Endothelial cell of umbilical vein (primary cell): ENCODE measurements at regions not wholly inside any gene's neighbourhood (a gene's known extent, or its start where the extent isn't known, plus 50 kb on each side); places are given as distances from the start of the nearest gene placed in this dataset.

ENCODE experiments used
- EZH2 ChIP-seq: IDR thresholded peaks from 2 replicates; pipeline ENCODE4 v1.6.1; 2012; ENCODE audit warnings: borderline replicate concordance, low read depth, mild to moderate bottlenecking, moderate library complexity, low read length, inconsistent platforms; ENCODE audit not compliant: severe bottlenecking
- GATA2 ChIP-seq: IDR thresholded peaks from 2 replicates; pipeline ENCODE4 v1.7.0; 2011; ENCODE audit warnings: low read depth, mild to moderate bottlenecking, moderate library complexity, mixed read lengths, low read length; ENCODE audit not compliant: insufficient read length, insufficient read depth
- JUN ChIP-seq: IDR thresholded peaks from 2 replicates; pipeline ENCODE4 v1.6.1; 2011; ENCODE audit warnings: borderline replicate concordance, low read depth; ENCODE audit not compliant: insufficient read length, insufficient read depth
- MYC ChIP-seq: IDR thresholded peaks from one replicate; pipeline ENCODE4 v1.6.1; 2011; ENCODE audit warnings: mild to moderate bottlenecking, low read depth, low read length
- POLR2A ChIP-seq: IDR thresholded peaks from 2 replicates; pipeline ENCODE4 v1.6.1; 2012; ENCODE audit warnings: low read depth, mild to moderate bottlenecking, control low read depth, low read length
- POLR2AphosphoS5 ChIP-seq: IDR thresholded peaks from 2 replicates; pipeline ENCODE4 v1.6.1; 2012; ENCODE audit warnings: low read depth, mild to moderate bottlenecking, control low read depth, low read length, moderate library complexity; ENCODE audit not compliant: insufficient read depth
- TF ChIP-seq, protein P1 (sequence below), 2 donors: IDR thresholded peaks; 1 replicate in 1 of 2; 2 replicates in 1 of 2; pipeline ENCODE4 v1.5.1; 2011; ENCODE audit warnings: low read length in 2 of 2, mild to moderate bottlenecking in 2 of 2, moderate library complexity in 2 of 2, control low read depth in 1 of 2, inconsistent platforms in 1 of 2, low read depth in 1 of 2; ENCODE audit not compliant: insufficient read depth in 1 of 2; ENCODE audit errors: extremely low read depth in 1 of 2
- TF ChIP-seq, protein P2 (sequence below): IDR thresholded peaks from 2 replicates; pipeline ENCODE4 v1.6.1; 2011; ENCODE audit not compliant: insufficient read depth, insufficient read length

DNA sequence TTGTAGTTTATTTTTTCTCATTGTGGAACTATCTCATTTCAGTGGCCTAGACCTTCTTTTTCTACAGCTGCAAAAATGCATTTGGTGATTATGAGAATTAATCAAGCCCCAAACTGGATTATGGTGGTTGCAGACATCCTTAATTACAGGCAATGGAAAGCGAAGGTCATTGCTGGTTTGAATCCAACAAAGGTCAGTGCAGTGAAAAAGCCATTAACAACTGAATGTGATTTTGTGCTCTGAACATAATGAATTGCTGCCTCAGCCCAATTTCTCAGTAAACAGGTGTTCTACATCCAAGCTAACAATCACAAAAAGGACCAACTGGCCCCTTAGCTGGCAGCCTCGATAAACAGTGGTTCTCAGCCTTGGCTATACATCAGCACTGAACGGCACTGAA, 260.1 kb upstream of the DPPA4 start:
- TF ChIP-seq POLR2AphosphoS5 (no peak), EZH2 (no peak), POLR2A (no peak), MYC (no peak), JUN (no peak), GATA2 (no peak)
- TF ChIP-seq, protein P1, sequence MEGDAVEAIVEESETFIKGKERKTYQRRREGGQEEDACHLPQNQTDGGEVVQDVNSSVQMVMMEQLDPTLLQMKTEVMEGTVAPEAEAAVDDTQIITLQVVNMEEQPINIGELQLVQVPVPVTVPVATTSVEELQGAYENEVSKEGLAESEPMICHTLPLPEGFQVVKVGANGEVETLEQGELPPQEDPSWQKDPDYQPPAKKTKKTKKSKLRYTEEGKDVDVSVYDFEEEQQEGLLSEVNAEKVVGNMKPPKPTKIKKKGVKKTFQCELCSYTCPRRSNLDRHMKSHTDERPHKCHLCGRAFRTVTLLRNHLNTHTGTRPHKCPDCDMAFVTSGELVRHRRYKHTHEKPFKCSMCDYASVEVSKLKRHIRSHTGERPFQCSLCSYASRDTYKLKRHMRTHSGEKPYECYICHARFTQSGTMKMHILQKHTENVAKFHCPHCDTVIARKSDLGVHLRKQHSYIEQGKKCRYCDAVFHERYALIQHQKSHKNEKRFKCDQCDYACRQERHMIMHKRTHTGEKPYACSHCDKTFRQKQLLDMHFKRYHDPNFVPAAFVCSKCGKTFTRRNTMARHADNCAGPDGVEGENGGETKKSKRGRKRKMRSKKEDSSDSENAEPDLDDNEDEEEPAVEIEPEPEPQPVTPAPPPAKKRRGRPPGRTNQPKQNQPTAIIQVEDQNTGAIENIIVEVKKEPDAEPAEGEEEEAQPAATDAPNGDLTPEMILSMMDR (IDR thresholded peaks at IDR 0.05; ENCODE audit: extremely low read depth in 1 of 2, insufficient read depth in 1 of 2, low read depth in 1 of 2, low read length in 2 of 2), result no peak
- TF ChIP-seq, protein P2, sequence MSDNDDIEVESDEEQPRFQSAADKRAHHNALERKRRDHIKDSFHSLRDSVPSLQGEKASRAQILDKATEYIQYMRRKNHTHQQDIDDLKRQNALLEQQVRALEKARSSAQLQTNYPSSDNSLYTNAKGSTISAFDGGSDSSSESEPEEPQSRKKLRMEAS, result no peak
